HG02852 (cell line): ENCODE measurements at regions not wholly inside any gene's neighbourhood (a gene's known extent, or its start where the extent isn't known, plus 50 kb on each side); places are given as distances from the start of the nearest gene placed in this dataset.
"Not testable (repeated sequence)": the region's sequence is repeated elsewhere in the genome, so short reads cannot be mapped to it uniquely, and the experiment has no call there.

Source experiments
- ATAC-seq: cut with Tn5 transposase; IDR thresholded peaks from one replicate; pipeline ENCODE4 v1.9.1; 2021; ENCODE audit warnings: mild to moderate bottlenecking, moderate library complexity; ENCODE audit not compliant: unreplicated experiment

DNA sequence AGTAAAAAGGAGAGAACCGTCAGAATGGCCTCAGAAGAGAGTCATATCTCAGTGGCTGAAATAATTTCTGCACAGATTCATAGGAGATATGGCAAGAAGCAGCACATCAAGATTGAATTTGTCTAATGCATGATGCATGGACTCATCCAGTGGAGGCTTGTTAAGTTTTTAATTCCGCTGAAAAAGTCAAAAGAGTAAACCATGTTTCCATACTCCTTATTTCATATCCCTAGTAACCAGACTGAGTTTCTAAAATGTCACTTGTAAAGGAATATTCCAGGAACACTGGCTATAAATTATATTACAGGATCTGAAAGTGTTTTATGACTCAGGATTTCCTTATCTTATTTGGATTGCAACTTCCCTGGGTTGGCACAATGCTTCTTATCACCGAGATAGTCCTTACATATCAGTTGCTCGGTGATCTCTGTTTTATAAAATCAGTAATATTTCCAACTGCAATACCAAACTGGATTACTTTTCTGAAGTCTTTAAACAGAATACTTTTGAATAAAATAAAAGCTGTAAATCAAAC is 180.2 kb upstream of the TSC22D1 start:
- ATAC-seq, result no peak

- no peak for ATAC-seq
Measured at GRCh38 chr13:44755872-44756271, 179.7 kb upstream of the TSC22D1 start.

- no peak for ATAC-seq
Measured at GRCh38 chr13:44752164-44752563, 176.0 kb upstream of the TSC22D1 start.

DNA sequence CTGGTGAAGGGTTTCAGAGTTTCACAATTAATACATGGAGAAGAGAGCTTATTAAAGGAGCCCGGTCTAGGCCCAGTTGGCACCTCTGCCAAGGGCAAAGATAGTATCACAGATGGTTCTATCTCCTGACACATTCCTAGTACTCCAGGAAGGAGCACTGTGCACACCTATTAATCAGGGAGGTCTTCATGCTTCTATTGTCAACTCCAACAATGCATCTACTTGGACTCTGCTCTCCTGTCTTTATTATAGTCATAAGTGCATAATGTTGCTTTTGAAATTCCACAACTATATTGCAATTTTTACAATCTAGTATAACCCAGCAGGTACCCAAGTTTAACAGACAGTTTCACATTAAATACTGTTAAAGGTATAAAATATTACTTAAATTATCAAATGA is 174.5 kb upstream of the TSC22D1 start:
- ATAC-seq, result no peak

- ATAC-seq, result no peak
Measured at GRCh38 chr13:44749906-44750305, 173.8 kb upstream of the TSC22D1 start.

GRCh38 chr13:44748439-44748838 is 172.3 kb upstream of the TSC22D1 start:
- no peak for ATAC-seq

- ATAC-seq, result no peak
Measured at GRCh38 chr13:44747179-44747578, 171.0 kb upstream of the TSC22D1 start.

GRCh38 chr13:44746690-44747089 is 170.6 kb upstream of the TSC22D1 start:
- no peak for ATAC-seq

GRCh38 chr13:44744880-44745633 is 168.9 kb upstream of the TSC22D1 start:
- no peak for ATAC-seq

GRCh38 chr13:44739539-44739938 is 163.4 kb upstream of the TSC22D1 start:
- no peak for ATAC-seq

- no peak for ATAC-seq
Measured at GRCh38 chr13:44739120-44739519, 163.0 kb upstream of the TSC22D1 start.

GRCh38 chr13:44738463-44738862 is 162.3 kb upstream of the TSC22D1 start:
- no peak for ATAC-seq

DNA sequence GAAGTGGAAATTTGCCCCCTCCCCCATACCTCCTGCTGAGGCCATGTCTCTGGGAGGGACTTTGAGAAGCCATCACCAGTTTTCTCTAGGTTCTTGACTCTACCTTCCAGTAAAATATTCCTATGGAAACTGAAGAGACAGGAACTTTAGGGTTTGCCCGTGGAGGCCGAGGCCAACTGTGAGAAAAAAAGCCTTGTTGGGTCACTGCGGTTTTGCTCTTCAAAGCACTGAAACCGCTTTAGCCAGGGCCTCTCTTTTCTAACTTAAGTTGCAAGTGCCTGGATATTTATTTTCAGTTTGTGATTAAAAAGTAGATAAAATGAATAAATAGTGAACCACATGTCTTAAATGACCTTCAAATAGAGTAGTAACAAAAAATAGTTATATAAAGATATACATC is 159.7 kb upstream of the TSC22D1 start:
- ATAC-seq, result no peak

GRCh38 chr13:44734201-44734707 is 158.1 kb upstream of the TSC22D1 start:
- ATAC-seq, result no peak

DNA sequence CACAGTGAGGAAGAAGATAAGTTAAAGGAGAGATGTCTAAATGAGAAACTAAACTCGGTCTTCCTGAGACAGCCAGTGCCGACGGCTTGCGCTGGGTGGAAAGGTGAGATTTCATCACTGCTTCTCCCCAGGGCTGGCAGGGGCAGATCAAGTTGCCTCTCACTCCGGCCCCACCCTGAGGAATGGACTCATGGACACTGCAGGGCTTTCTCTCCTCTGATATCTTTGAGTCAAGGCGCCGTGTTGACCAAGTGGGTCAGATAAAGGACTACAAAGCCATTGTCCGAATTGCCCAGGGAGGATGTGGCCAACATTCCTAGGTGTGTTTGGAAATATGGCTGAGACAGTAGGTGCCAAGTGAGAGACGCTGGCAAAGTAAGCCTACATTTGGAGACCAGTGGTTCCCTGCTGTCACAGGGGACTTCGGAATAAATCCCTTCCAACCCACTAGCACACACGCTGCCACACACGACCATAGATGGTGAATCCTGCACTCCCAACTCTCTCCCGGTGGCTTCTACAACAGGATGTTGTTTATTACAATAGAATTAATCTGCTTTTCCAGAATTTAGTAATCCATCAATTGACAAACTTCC is 156.5 kb upstream of the TSC22D1 start:
- no peak for ATAC-seq

DNA sequence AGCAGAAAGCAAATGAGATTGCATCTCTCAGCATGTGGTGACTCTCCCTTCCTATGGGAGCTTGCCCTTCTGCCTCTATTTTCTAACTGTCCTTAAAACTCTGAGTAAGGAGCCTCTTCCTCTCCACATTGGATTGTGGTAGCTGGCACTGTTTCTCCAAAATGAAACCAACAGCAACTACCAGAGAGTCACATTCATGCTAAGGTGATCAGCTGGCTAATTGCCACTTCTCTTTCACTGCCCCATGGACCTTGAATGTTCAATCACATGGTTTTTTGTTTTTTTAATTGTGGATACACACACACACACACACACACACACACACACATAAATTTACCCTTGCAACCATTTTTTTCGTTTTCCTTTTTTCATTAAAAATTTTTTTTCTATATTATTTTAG is 154.7 kb upstream of the TSC22D1 start:
- no peak for ATAC-seq

GRCh38 chr13:44730099-44730498 is 154.0 kb upstream of the TSC22D1 start:
- ATAC-seq, result no peak

DNA sequence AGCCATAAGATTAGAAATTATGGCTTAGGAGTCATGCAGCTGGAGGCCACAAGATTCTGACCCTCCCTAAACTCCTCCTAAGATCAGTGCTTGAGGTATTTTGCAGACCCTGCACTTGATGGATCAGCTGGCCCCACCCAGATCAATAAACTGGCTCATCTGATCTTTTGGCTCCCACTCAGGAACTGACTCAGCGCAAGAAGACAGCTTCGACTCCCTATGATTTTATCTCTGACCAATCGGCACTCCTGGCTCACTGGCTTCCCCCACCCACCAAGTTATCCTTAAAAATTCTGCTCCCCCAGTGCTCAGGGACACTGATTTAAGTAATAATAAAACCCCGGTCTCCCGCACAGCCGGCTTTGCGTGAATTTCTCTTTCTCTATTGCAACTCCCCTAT is 151.5 kb upstream of the TSC22D1 start:
- not testable (repeated sequence) for ATAC-seq

DNA sequence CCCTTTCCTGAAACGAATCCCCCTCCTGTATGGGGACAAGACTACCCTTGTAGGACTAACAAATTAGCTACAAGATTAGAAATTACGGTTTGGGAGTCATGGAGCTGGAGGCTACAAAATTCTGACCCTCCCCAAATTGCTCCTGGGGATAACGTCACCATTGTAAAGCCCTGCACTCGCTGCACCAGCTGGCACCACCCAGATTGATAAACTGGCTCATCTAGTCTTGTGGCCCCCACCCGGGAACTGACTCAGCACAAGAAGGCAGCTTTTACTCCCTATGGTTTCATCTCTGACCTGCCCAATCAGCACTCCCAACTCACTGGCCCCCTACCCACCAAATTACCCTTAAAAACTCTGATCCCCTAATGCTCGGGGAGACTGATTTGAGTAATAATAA is 150.6 kb upstream of the TSC22D1 start:
- ATAC-seq, result no peak

- no peak for ATAC-seq
Measured at GRCh38 chr13:44726214-44726613, 150.1 kb upstream of the TSC22D1 start.

GRCh38 chr13:44719857-44720671 is 143.9 kb upstream of the TSC22D1 start:
- no peak for ATAC-seq
